B cell (primary cell): ENCODE measurements at regions not wholly inside any gene's neighbourhood (a gene's known extent, or its start where the extent isn't known, plus 50 kb on each side); places are given as distances from the start of the nearest gene placed in this dataset.

Experiments used
- EZH2 ChIP-seq: IDR thresholded peaks from 2 replicates; pipeline ENCODE4 v1.6.1; 2012; ENCODE audit warnings: borderline replicate concordance, low read depth, mild to moderate bottlenecking, moderate library complexity, low read length; ENCODE audit not compliant: insufficient read depth, poor library complexity, severe bottlenecking
- TF ChIP-seq, protein P1 (sequence below): fragments of 200-600 bp; IDR thresholded peaks from one replicate; pipeline ENCODE4 v1.8.0; 2022; ENCODE audit warnings: antibody characterized with exemption, mild to moderate bottlenecking

GRCh38 chr13:100790405-100790804 is 115.8 kb upstream of the TMTC4 start:
- TF ChIP-seq, protein P1, sequence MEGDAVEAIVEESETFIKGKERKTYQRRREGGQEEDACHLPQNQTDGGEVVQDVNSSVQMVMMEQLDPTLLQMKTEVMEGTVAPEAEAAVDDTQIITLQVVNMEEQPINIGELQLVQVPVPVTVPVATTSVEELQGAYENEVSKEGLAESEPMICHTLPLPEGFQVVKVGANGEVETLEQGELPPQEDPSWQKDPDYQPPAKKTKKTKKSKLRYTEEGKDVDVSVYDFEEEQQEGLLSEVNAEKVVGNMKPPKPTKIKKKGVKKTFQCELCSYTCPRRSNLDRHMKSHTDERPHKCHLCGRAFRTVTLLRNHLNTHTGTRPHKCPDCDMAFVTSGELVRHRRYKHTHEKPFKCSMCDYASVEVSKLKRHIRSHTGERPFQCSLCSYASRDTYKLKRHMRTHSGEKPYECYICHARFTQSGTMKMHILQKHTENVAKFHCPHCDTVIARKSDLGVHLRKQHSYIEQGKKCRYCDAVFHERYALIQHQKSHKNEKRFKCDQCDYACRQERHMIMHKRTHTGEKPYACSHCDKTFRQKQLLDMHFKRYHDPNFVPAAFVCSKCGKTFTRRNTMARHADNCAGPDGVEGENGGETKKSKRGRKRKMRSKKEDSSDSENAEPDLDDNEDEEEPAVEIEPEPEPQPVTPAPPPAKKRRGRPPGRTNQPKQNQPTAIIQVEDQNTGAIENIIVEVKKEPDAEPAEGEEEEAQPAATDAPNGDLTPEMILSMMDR: no peak
- TF ChIP-seq EZH2: no peak
